ENCODE measurements at regions not wholly inside any gene's neighbourhood (a gene's known extent, or its start where the extent isn't known, plus 50 kb on each side); places are given as distances from the start of the nearest gene placed in this dataset.

DNA sequence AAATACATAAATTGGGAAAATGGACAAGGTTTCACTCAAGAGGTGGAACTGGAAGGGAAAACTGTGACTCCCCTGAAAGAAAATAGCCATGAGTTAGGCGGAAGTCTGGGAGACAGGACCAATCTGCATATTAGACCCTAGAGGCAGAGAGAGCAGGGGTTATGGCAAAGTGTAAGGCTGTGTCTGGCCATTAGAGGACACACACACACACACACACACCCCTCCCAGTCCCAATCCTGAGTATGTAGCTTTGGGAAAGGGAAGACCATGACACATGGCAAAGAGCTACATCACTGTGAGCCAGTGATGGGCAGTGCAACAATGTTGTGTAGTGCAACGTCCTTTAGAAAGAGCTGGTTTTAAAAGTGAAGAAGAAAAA lies 479.9 kb upstream of the NXPH2 start:
- intact Hi-C loops (cut with DNase I) = no loop called here
- H3K4me1 ChIP-seq = no peaks in the 10 kb centered on the region
- TF ChIP-seq, protein P1, sequence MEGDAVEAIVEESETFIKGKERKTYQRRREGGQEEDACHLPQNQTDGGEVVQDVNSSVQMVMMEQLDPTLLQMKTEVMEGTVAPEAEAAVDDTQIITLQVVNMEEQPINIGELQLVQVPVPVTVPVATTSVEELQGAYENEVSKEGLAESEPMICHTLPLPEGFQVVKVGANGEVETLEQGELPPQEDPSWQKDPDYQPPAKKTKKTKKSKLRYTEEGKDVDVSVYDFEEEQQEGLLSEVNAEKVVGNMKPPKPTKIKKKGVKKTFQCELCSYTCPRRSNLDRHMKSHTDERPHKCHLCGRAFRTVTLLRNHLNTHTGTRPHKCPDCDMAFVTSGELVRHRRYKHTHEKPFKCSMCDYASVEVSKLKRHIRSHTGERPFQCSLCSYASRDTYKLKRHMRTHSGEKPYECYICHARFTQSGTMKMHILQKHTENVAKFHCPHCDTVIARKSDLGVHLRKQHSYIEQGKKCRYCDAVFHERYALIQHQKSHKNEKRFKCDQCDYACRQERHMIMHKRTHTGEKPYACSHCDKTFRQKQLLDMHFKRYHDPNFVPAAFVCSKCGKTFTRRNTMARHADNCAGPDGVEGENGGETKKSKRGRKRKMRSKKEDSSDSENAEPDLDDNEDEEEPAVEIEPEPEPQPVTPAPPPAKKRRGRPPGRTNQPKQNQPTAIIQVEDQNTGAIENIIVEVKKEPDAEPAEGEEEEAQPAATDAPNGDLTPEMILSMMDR (IDR thresholded peaks at IDR 0.05) = no peak
- no peaks in the 10 kb centered on the region for H3K27me3 ChIP-seq
- no peak overlapping the region for H3K4me3 ChIP-seq
- DNase-seq = no peak
- no peaks in the 10 kb centered on the region for H3K36me3 ChIP-seq
- H3K9me3 ChIP-seq = no peaks in the 10 kb centered on the region
- no peak for ATAC-seq
- no peak overlapping the region for H3K27ac ChIP-seq
- 74 to 77% methylated on average over 2 of the region's 2 CpGs for WGBS, 2 donors

DNA sequence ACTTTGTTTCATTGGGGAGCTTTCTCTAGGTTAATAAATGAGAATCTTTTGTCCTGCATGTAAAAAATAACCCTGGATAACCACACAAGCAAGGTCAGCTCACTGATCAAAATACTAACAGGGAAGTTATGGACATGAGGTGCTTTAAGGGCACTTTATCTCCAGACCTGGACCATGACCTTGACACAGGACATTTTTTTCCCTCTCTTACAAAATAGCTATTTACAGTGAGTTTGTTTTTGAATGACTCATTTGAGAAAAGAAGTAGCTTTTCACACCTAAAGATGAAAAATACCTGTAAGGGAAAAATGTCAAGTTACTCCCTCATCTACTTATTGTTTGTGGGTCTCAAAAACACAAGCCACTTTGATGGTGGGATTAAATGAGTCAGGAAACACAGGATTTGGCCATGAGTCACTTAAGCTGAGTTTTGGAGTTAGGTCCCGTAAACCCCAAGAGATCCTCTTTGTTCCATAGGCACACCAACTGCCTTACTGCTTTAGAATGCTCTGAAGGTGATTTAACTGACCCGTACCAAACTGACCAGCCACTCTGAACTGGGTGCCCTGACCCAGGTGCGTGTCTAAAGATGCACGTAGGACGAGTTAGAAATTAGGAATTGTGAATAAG lies 479.3 kb upstream of the NXPH2 start:
- Histone ChIP-seq H3K9me3 (no peaks in the 10 kb centered on the region), H3K36me3 (no peaks in the 10 kb centered on the region), H3K27ac (no peak overlapping the region), H3K4me3 (no peak overlapping the region), H3K4me1 (no peaks in the 10 kb centered on the region), H3K27me3 (no peaks in the 10 kb centered on the region)
- DNase-seq = no peak
- ATAC-seq = no peak
- WGBS, 2 donors = 82 to 85% methylated on average over 5 of the region's 5 CpGs
- TF ChIP-seq, protein P1 (IDR thresholded peaks at IDR 0.05) = no peak
- intact Hi-C loops (cut with DNase I) = no loop called here

DNA sequence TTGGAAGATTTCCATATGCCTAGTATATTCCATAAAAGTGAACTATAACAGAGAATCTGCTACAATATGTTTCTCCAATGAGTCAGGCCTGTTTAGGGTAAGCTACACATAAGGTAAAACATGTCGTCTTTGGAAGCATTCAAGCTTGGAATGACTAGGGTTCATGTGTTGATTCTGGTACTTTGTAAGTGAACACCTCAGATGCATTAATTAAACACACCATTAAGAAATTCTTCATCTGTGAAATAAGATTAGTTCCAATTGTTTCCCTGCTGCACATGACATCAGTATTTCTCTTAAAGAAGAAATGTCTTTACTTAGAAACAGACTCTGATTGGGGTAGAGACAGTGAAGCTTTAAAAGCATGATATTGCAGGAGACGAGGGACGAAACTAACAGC lies 461.1 kb upstream of the NXPH2 start:
- intact Hi-C loops (cut with DNase I) = no loop called here
- ATAC-seq (no peak), DNase-seq (no peak)
- Histone ChIP-seq H3K9me3 (peaks cover 0 to 20% (median 0%) of the 10 kb centered on the region in 11 donors), H3K4me1 (no peaks in the 10 kb centered on the region), H3K27ac (no peak overlapping the region), H3K36me3 (no peaks in the 10 kb centered on the region), H3K27me3 (no peaks in the 10 kb centered on the region), H3K4me3 (no peak overlapping the region)
- 81 to 87% methylated on average over 3 of the region's 3 CpGs for WGBS, 2 donors
- TF ChIP-seq, protein P1 (IDR thresholded peaks at IDR 0.05) = no peak

DNA sequence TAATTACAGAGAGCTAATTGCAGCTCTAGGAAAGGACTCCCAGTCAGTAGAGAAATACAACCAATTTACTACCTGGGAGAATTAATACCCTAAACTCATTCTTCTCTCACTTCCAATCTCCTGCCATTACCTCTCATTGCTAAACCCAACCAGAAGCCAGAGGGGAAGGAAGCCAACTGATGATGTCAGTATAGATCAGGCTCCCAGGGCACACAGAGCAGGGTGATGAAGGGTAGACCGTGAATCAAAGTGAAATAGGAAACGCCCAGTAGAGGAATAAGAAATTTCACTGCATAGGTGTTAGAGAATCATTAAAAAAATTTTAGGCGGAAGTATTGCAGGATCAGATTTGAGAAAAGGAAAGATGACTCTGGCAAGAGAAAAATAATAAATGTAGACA lies 456.8 kb upstream of the NXPH2 start:
- intact Hi-C loops (cut with DNase I) = no loop called here
- TF ChIP-seq, protein P1 (IDR thresholded peaks at IDR 0.05) = no peak
- Histone ChIP-seq H3K4me1 (no peaks in the 10 kb centered on the region), H3K9me3 (peaks cover 0 to 3% (median 0%) of the 10 kb centered on the region in 11 donors), H3K27me3 (no peaks in the 10 kb centered on the region), H3K27ac (no peak overlapping the region), H3K4me3 (no peak overlapping the region), H3K36me3 (no peaks in the 10 kb centered on the region)
- DNase-seq (no peak), ATAC-seq (no peak)
- WGBS, 2 donors = 82 to 83% methylated on average over 3 of the region's 3 CpGs
